HG02973 (cell line): ENCODE measurements at regions not wholly inside any gene's neighbourhood (a gene's known extent, or its start where the extent isn't known, plus 50 kb on each side); places are given as distances from the start of the nearest gene placed in this dataset.

ENCODE experiments used
- ATAC-seq: cut with Tn5 transposase; IDR thresholded peaks from one replicate; pipeline ENCODE4 v1.9.1; 2021; ENCODE audit warnings: moderate library complexity; ENCODE audit not compliant: unreplicated experiment

DNA sequence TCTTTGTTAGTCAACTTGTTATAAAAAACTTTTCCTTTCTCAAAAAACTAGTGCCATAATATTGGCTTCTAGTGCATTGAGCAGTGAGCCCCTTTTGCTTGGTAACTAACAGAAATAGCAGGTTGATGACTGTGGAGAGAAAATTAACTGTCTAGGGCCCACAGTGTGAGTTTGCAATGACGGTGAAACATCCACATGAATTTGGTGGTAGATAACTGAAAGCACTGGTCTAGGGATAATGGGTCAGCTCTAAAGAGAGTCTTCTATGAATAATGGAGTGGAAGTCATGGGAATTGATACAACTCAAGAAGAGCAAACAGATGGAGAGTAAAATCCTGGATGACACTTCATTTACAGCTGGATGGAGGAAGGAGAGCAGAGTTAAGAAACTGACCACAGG lies 245.4 kb downstream of the METTL4 start:
- ATAC-seq: no peak

DNA sequence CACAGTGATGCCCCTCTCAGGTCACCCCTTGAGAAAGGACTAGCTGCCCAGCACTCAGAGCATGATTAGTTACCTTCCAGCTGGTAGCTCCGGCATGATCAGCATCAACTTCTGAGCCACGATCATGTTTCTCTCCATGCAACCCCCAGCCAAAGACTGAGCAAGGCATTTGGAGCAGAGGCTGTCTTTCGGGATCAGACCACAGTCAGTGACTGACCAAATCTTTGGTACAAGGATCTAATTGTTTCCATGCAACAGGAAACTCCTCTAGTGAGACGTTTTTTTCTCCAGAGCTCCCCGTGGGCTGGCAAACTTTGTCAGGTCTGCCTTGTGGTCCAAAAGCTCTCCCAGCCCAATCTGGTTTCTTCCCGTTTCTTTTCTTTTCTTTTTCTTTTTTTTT lies 244.3 kb downstream of the METTL4 start:
- no peak for ATAC-seq

DNA sequence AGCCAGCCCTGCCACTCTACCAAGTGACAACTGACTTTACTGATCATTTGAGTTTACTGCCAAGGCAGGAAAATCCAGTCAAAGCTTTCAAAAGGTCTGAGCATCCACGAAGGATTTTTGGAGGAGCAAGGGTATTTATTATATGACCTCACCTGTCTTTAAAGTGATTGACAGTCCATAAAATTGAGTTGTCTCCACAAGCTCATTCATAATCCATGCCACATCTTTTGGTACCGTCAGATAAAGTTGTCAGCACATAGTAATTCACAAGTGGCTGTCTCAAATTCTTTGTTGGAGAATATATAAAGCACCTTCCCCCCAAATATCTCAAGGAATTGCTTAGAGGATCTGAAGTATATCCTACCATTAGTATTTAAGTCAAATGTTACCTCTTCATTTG lies 240.5 kb downstream of the METTL4 start:
- no peak for ATAC-seq

GRCh38 chr18:2331491-2331890 lies 239.8 kb downstream of the METTL4 start:
- no peak for ATAC-seq

- ATAC-seq: no peak
Measured at GRCh38 chr18:2336690-2337392, 234.5 kb downstream of the METTL4 start.

DNA sequence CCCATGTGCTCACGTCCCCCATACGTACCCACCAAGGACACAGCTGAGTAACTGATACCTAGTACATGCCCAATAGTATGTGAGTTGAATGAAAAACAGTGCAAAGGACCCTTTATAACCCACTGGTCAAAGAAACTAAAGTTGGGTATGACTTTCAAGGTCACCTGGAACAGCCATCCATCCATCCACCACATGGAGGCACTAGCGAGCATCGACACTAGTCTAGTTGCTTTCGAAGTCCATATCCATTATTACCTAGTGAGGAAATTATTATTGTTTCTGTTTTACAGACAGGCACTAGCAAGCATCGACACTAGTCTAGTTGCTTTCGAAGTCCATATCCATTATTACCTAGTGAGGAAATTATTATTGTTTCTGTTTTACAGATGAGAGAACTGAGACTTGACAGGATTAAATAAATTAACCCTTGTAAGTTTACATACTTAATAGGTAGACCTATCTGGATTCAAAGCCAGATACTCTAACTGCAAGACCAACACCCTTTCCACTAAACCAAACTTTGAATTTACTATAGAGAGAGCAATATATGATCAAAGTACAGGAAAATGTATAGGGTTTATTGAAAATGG lies 233.7 kb downstream of the METTL4 start:
- peak; percentile 88 for ATAC-seq

DNA sequence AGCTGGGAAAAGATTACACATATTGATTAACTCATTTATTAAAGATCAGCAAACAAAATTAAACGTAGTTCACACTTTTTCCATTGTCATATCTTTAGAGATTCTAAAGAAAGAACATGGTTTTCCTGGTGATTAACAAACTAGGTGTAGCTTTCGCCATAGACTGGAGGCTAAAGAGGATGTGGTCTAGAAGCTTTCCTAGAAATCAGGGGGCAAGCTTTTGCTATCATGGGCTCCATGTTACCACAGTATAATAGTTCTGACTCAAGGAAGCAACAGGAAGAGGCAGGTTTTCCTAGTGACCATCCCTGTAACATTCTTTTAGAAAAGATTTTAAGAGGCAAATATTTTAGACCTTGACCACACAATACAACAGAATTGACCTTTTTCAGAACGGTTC lies 232.7 kb downstream of the METTL4 start:
- ATAC-seq: no peak

GRCh38 chr18:2340335-2340734 lies 231.0 kb downstream of the METTL4 start:
- ATAC-seq: no peak

DNA sequence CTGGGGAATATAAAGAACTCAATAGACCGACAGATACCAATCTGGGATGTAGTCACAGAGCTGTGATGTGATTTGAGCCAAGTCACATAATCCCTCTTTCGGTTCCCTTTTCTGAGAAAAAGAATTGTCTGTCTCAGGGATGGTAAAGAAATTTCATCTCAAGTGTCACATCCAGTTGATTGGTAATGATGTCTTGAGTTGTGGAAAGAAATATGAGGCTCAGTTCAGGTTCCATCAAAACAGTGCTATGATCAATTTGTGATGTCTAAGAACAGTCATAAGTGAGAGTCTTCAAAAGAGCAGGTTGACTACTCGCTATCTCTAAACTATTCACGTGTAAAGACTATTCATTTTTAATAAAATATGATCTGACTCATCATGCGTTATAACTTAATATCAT lies 223.3 kb downstream of the METTL4 start:
- ATAC-seq: no peak

- no peak for ATAC-seq
Measured at GRCh38 chr18:2351126-2351850, 220.0 kb downstream of the METTL4 start.

- ATAC-seq: no peak
Measured at GRCh38 chr18:2354292-2354691, 217.0 kb downstream of the METTL4 start.

- no peak for ATAC-seq
Measured at GRCh38 chr18:2356906-2357305, 214.4 kb downstream of the METTL4 start.

DNA sequence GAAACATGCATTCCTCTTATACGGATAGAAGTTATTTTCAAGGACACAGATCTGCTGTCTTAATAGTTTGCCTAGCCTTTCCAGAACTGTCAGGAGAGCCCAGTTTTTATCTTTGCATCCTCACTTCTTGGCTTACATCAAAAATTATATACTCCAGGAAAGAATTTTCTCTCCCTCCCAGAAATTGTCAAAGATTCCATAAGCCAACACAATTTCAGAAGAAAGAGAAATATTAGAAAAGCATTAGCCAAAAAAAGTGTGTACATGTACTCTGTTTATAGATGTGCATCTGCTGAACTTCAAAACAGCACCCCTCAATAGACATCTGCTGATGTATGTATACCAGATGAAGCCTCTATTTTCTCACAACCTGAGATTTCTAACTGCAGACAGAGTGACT lies 210.4 kb downstream of the METTL4 start:
- ATAC-seq: no peak

- no peak for ATAC-seq
Measured at GRCh38 chr18:2368102-2368501, 203.2 kb downstream of the METTL4 start.

GRCh38 chr18:2376707-2377106 lies 194.6 kb downstream of the METTL4 start:
- no peak for ATAC-seq

DNA sequence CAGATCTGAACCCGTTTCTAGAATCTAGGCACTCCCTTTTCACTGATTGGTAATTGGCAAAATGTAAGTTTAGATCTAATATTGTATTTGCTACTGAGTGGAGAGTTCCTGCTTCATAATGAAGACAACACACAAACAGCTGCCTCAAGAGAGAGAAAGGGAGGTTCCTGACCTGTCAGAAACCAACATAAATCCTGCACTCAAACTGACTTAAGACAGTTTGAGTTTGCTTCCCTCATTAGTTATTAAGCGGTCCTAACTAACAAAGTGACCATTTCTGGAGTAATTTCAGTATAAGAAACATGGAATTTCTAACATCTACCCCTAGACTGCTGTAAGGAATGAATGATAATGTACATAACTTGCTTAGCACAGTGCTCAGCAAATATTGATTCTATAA lies 191.2 kb downstream of the METTL4 start:
- ATAC-seq: no peak

DNA sequence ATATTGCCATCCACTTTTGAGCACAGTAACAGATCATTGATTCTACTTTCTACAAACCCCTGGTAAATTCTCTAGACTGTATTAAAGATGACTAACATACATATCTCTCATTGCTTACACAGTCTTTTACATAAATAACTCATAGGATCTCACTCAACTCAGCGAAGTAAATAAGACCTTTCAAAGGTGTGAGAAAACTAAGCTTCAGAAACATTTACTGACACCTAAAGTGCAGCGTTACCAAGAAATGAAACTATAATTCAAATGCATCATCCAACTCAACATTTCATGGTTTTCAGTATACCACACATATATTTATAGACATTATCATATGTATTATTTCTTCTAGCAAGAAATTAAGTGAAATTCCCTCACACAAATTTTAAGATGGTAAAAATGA lies 189.8 kb downstream of the METTL4 start:
- no peak for ATAC-seq

DNA sequence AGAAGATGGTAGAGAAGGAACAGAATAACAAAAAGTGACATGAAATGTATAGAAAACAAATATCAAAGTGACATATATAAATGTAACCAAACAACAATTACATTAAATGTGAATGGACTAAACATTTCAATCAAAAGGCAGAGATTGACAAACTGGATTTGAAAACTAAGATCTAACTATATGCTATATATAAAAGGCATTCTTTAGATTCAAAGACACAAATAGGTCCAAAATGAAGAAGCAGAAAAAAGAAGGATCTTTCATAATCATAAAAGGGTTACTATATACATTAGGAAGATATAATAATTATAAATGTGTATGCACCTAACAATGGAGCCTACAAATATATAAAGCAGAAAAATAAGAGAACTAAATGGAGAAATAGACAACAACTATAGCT lies 183.7 kb downstream of the METTL4 start:
- no peak for ATAC-seq

- ATAC-seq: no peak
Measured at GRCh38 chr18:2390158-2390557, 181.1 kb downstream of the METTL4 start.

- no peak for ATAC-seq
Measured at GRCh38 chr18:2391470-2391869, 179.8 kb downstream of the METTL4 start.

DNA sequence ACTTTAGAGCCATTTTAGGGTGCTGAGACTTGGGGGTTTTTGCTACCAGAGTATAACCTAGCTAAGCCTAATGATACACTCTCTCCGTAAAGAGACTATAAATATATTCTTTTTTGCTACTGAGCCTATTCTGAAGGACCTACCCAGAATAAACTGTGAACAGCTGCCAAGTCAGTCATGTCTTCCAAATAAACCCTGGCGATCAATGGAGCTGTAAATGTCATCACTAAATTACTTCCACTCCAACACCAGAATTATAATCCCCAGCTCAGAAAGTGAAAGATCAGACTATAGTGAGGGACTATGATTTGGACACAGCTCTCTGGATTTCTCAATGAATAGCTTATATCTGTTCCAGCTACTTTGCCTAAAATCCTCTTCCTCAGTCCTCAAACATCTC lies 178.9 kb downstream of the METTL4 start:
- no peak for ATAC-seq

DNA sequence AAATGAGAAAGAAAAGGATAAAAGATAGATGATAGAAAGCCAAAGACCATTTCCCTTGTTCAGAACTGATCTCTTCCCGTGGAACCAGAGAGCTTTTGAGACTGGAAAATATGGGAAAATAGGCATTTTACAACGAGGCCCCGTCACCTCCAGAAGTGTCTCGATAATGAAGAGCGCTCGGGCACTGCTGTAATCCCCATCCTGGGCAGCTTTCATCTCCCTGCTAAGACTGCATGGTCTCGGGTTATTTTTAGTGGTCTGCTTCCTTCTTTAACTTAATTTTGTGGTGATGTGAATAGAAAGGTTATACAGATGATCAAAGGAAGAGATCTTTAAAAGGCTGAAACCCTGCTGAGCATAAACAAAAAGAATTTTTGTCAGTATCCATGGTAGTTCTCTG lies 176.6 kb downstream of the METTL4 start:
- ATAC-seq: no peak
